Adrenal gland (tissue), 9 donors: ENCODE measurements at regions not wholly inside any gene's neighbourhood (a gene's known extent, or its start where the extent isn't known, plus 50 kb on each side); places are given as distances from the start of the nearest gene placed in this dataset.

Experiments
- DNase-seq, 7 donors: peaks; one replicate each; pipeline ENCODE4 v3.0.0-alpha.2; 2019 to 2020
- H3K27ac ChIP-seq, 5 donors: fragments of 200-600 bp; sonication (generic) in 4 of 5; 1 replicate in 3 of 5; 2 replicates in 2 of 5; pipeline versions ENCODE4 v1.5.1 to v1.8.0; 2016 to 2020; ENCODE audit warnings: mild to moderate bottlenecking in 1 of 5
- H3K27me3 ChIP-seq: fragments of 200-600 bp; 2 replicates; pipeline ENCODE4 v1.8.0; 2021
- H3K36me3 ChIP-seq, 2 donors: fragments of 200-600 bp; replicated peaks in 1 of 2; 1 replicate in 1 of 2; 2 replicates in 1 of 2; pipeline versions ENCODE4 v1.5.1 to v1.8.0; 2018 to 2022
- H3K4me1 ChIP-seq, 2 donors: fragments of 200-600 bp; replicated peaks in 1 of 2; 1 replicate in 1 of 2; 2 replicates in 1 of 2; pipeline versions ENCODE4 v1.5.1 to v1.8.0; 2018 to 2021
- H3K4me3 ChIP-seq, 4 donors: fragments of 200-600 bp; sonication (generic) in 3 of 4; one replicate each; pipeline ENCODE4 v1.5.1; 2016 to 2018
- H3K9me3 ChIP-seq, 3 donors: fragments of 200-600 bp; sonication (generic) in 1 of 3; replicated peaks in 1 of 3; 1 replicate in 2 of 3; 2 replicates in 1 of 3; pipeline versions ENCODE4 v1.5.1 to v1.8.0; 2016 to 2021
- POLR2A ChIP-seq, 2 donors: fragments of 450-650 bp; IDR thresholded peaks; one replicate each; pipeline ENCODE4 v1.6.1; 2017; ENCODE audit warnings: antibody characterized with exemption in 2 of 2, mild to moderate bottlenecking in 2 of 2, moderate library complexity in 1 of 2
- WGBS, 4 donors: extraction: QIAGEN DNeasy Blood & Tissue Kit in 2 of 4; methylation state at CpG; one replicate each; pipeline versions ENCODE4 v1.1.5 to v1.1.7; 2013 to 2017; 5-methylcytosine and 5-hydroxymethylcytosine counted together
- intact Hi-C, 2 donors: fragments of 100-400 bp; cut with DNase I; formaldehyde crosslinking; loops; one replicate each; pipeline versions ENCODE4 v1.14.1 to v1.15.0; 2022 to 2023
- TF ChIP-seq, protein P1 (sequence below), 6 experiments: fragments of 450-650 bp in 4 of 6; fragments of 200-600 bp in 2 of 6; sonication (generic) in 1 of 6; IDR thresholded peaks; 1 replicate in 5 of 6; 2 replicates in 1 of 6; pipeline versions ENCODE4 v1.5.1 to v1.8.0; 2016 to 2021; ENCODE audit warnings: antibody characterized with exemption in 6 of 6, mild to moderate bottlenecking in 2 of 6, moderate library complexity in 1 of 6
- donor health status: healthy with polysubstance abuse.
- donor health status: Bipolar disorder and iron deficiency.
- donor health status: DM: yes; HTN: yes; CAD: no.
- donor health status: DM: no; HTN: no; CAD: no.
- donor health status: DM: no; HTN: no; CAD: no.

DNA sequence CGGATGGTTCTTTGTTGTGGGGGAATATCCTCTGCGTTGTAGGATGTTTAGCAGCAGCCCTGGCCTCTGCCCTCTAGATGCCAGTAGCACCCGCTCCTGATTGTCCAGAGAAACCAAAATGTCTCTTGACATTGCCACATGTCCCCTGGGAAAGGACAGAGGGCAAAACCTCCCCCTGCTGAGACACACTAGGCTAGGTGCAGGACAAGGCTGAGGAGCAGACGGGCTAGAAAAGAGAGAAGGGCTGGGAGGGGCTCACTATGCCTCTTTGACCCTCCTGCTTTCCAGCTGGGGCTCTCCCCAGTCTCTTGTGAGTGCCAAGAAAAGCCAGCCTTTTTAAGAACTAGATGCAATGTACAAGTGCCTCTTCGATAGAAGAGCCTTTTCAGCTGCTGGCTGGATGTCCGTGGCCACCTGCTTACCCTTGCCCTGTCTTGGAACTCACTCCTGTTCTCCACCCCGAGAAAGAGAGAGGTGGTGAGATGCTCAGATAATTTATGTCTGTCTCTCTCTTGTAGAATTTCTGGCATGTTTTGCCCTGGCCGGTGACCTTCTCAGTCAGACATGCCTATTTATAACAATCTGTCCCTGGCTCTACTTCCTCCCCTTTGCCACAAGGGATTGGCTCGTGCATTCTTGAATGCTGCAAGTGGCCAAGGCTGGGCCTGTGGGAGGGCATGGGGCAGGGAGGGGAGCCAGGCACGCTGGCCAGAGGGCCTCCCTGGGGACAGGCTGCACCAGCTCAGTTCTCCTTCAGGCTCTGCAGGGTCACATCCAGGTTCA is 142.6 kb downstream of the RPLP1 start:
- H3K27ac ChIP-seq, result peak overlapping the region in 1 of 5 donors; percentile 16
- intact Hi-C loops, result no loop called here
- H3K4me1 ChIP-seq, result peaks cover 16 to 22% of the 10 kb centered on the region in 2 donors
- no peaks in the 10 kb centered on the region for H3K9me3 ChIP-seq
- no peak for TF ChIP-seq POLR2A (IDR thresholded peaks at IDR 0.05)
- TF ChIP-seq, protein P1, sequence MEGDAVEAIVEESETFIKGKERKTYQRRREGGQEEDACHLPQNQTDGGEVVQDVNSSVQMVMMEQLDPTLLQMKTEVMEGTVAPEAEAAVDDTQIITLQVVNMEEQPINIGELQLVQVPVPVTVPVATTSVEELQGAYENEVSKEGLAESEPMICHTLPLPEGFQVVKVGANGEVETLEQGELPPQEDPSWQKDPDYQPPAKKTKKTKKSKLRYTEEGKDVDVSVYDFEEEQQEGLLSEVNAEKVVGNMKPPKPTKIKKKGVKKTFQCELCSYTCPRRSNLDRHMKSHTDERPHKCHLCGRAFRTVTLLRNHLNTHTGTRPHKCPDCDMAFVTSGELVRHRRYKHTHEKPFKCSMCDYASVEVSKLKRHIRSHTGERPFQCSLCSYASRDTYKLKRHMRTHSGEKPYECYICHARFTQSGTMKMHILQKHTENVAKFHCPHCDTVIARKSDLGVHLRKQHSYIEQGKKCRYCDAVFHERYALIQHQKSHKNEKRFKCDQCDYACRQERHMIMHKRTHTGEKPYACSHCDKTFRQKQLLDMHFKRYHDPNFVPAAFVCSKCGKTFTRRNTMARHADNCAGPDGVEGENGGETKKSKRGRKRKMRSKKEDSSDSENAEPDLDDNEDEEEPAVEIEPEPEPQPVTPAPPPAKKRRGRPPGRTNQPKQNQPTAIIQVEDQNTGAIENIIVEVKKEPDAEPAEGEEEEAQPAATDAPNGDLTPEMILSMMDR (IDR thresholded peaks at IDR 0.05), result peak in 2 of 6 experiments; percentile 12 to 13
- no peak overlapping the region for H3K4me3 ChIP-seq
- no peaks in the 10 kb centered on the region for H3K36me3 ChIP-seq
- DNase-seq, result peak; percentile 48 to 85 (median 78)
- no peaks in the 10 kb centered on the region for H3K27me3 ChIP-seq
- 18 to 27% (median 26%) methylated on average over 10 of the region's 10 CpGs for WGBS, 4 donors

DNA sequence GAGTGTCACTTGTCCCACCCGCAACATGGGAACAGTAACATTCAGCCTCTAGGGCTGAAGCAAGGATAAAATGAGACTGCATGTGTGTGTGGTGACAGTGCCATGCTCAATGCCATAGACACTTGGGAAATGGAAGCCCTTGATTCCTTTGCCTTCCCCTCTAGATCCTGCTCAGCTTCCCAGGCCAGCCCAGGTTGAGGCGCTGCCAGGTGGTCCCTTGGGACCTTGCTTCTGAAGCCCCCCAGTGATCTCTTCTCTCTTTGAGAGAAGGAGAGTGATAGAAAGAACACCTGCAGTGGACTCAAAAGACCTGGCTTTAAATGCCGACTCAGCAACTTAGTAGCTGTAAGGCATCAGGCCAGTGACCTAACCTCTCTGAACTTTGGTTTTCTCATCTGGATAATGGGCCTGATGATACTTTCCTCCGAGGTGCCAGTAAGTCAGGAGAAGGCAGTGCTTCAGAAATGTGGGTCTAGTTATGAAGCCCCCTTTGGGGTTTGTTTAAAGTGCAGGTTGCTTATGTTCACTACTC is 144.5 kb downstream of the RPLP1 start:
- no peak for TF ChIP-seq POLR2A (IDR thresholded peaks at IDR 0.05)
- TF ChIP-seq, protein P1 (IDR thresholded peaks at IDR 0.05), result no peak
- peaks cover 16 to 22% of the 10 kb centered on the region in 2 donors for H3K4me1 ChIP-seq
- intact Hi-C loops, result no loop called here
- H3K36me3 ChIP-seq, result no peaks in the 10 kb centered on the region
- H3K27ac ChIP-seq, result no peak overlapping the region
- peak in 1 of 7 donors; percentile 5 for DNase-seq
- no peaks in the 10 kb centered on the region for H3K27me3 ChIP-seq
- no peaks in the 10 kb centered on the region for H3K9me3 ChIP-seq
- 88 to 95% (median 90%) methylated on average over 3 to 4 of the region's 4 CpGs for WGBS, 4 donors
- H3K4me3 ChIP-seq, result no peak overlapping the region

- intact Hi-C loops, result no loop called here
- Histone ChIP-seq H3K36me3 (no peaks in the 10 kb centered on the region), H3K4me3 (no peak overlapping the region), H3K27ac (no peak overlapping the region), H3K9me3 (no peaks in the 10 kb centered on the region), H3K4me1 (peaks cover 14 to 18% of the 10 kb centered on the region in 2 donors), H3K27me3 (no peaks in the 10 kb centered on the region)
- TF ChIP-seq POLR2A (IDR thresholded peaks at IDR 0.05), result no peak
- TF ChIP-seq, protein P1 (IDR thresholded peaks at IDR 0.05), result no peak
- WGBS, 4 donors, result 79 to 88% (median 84%) methylated on average over 5 of the region's 5 CpGs
- DNase-seq, result no peak
Measured at GRCh38 chr15:69599271-69599670, 146.7 kb downstream of the RPLP1 start.

DNA sequence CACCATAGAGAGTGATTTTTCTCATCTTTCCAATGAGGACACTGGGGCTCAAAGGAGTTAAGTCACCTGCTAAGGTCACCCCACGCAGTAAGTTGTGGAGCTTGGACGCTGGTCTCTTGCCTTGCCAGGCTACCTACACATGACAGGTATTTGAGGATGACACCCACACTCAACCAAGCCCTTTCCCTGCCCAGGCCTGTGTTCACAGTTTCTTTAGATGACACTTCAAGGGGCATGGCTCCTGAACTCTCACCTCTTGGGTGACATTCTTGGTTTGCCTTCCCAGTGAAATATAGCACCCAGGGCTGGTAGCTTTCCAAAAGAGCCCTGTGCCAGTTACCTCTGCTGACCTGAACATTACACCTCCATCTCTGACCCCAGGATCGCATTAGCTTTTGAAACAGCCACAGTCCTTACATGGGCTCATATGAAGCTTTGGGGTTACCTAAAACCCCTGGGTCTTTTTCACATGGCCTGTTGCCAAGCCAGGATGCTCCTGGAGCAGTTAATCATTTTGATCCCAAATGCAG is 148.0 kb downstream of the RPLP1 start:
- no peaks in the 10 kb centered on the region for H3K27me3 ChIP-seq
- no peak for TF ChIP-seq POLR2A (IDR thresholded peaks at IDR 0.05)
- TF ChIP-seq, protein P1 (IDR thresholded peaks at IDR 0.05), result no peak
- peaks cover 3 to 4% of the 10 kb centered on the region in 2 donors for H3K4me1 ChIP-seq
- peak in 1 of 7 donors; percentile 27 for DNase-seq
- no peak overlapping the region for H3K27ac ChIP-seq
- 76 to 96% (median 91%) methylated on average over 3 of the region's 3 CpGs for WGBS, 4 donors
- H3K9me3 ChIP-seq, result no peaks in the 10 kb centered on the region
- no peaks in the 10 kb centered on the region for H3K36me3 ChIP-seq
- no peak overlapping the region for H3K4me3 ChIP-seq
- intact Hi-C loops, result no loop called here
